SU-DHL-6 (cell line): ENCODE measurements at regions not wholly inside any gene's neighbourhood (a gene's known extent, or its start where the extent isn't known, plus 50 kb on each side); places are given as distances from the start of the nearest gene placed in this dataset.
"Not testable (repeated sequence)": the region's sequence is repeated elsewhere in the genome, so short reads cannot be mapped to it uniquely, and the experiment has no call there.

Experiments used
- H2AFZ ChIP-seq: fragments of 200-600 bp; sonication (generic); 2 replicates; pipeline ENCODE4 v1.6.1; 2014; ENCODE audit warnings: low read depth, mild to moderate bottlenecking, moderate library complexity, mixed read lengths, antibody characterized with exemption, low read length; ENCODE audit not compliant: severe bottlenecking
- H3F3A ChIP-seq: fragments of 200-600 bp; shearing (Covaris generic); 2 replicates; pipeline ENCODE4 v1.6.0; 2016; ENCODE audit warnings: antibody characterized with exemption, mild to moderate bottlenecking; ENCODE audit not compliant: insufficient read depth
- H3K27ac ChIP-seq: fragments of 200-600 bp; sonication (generic); 2 replicates; pipeline ENCODE4 v1.5.1; 2016; ENCODE audit warnings: low read depth, mild to moderate bottlenecking, low read length, moderate library complexity, mixed read lengths
- H3K27me3 ChIP-seq: fragments of 200-600 bp; sonication (generic), shearing (Covaris generic); 2 replicates; pipeline ENCODE4 v1.6.0; 2014; ENCODE audit warnings: mild to moderate bottlenecking, low read length
- H3K36me3 ChIP-seq: fragments of 200-600 bp; sonication (generic); 2 replicates; pipeline ENCODE4 v1.6.1; 2014; ENCODE audit warnings: mild to moderate bottlenecking, low read length, mixed read lengths
- H3K4me2 ChIP-seq: fragments of 300-600, 200-600 bp; shearing (Covaris generic), sonication (generic); 2 replicates; pipeline ENCODE4 v1.6.0; 2014; ENCODE audit warnings: low read length, low read depth, mild to moderate bottlenecking; ENCODE audit not compliant: poor library complexity, severe bottlenecking
- H3K4me3 ChIP-seq: fragments of 200-600 bp; sonication (generic); 2 replicates; pipeline ENCODE4 v1.5.1; 2014; ENCODE audit warnings: antibody characterized with exemption, low read length, mild to moderate bottlenecking, mixed read lengths; ENCODE audit not compliant: insufficient read depth, poor library complexity, severe bottlenecking
- H3K79me2 ChIP-seq: fragments of 200-600 bp; sonication (generic); 2 replicates; pipeline ENCODE4 v1.6.1; 2014; ENCODE audit warnings: mild to moderate bottlenecking, low read length, moderate library complexity; ENCODE audit not compliant: insufficient read depth
- H3K9ac ChIP-seq: fragments of 200-600 bp; sonication (generic); 2 replicates; pipeline ENCODE4 v1.7.0; 2014; ENCODE audit warnings: mild to moderate bottlenecking, low read length
- H3K9me2 ChIP-seq: fragments of 200-600 bp; sonication (generic); replicated peaks from 2 replicates; pipeline ENCODE4 v1.6.1; 2014; ENCODE audit warnings: low read length; ENCODE audit not compliant: insufficient read depth
- H3K9me3 ChIP-seq: fragments of 200-600 bp; sonication (generic); 2 replicates; pipeline ENCODE4 v1.6.1; 2014; ENCODE audit warnings: low read length, mixed read lengths; ENCODE audit not compliant: insufficient read depth
- H4K20me1 ChIP-seq: fragments of 200-600 bp; sonication (generic); 2 replicates; pipeline ENCODE4 v1.6.1; 2014; ENCODE audit warnings: low read depth, mild to moderate bottlenecking, antibody characterized with exemption, low read length, moderate library complexity, mixed read lengths

GRCh38 chr7:149960863-149961262 lies 87.1 kb downstream of the ATP6V0E2 start:
- not testable (repeated sequence) for H3K27me3 ChIP-seq, H3F3A ChIP-seq, H4K20me1 ChIP-seq, H3K9me2 ChIP-seq, H3K4me2 ChIP-seq, H3K79me2 ChIP-seq, H3K27ac ChIP-seq, H3K36me3 ChIP-seq, H3K4me3 ChIP-seq, H3K9ac ChIP-seq
- H3K9me3 ChIP-seq, result peaks cover 14% of the 10 kb centered on the region; the same call in 1 of the 2 replicates
- peak overlapping the region; percentile 52 for H2AFZ ChIP-seq

- Histone ChIP-seq H3K9me3 (peaks cover 14% of the 10 kb centered on the region; the same call in 1 of the 2 replicates), H2AFZ (peak overlapping the region; percentile 52), H3K4me3 (peak overlapping the region; percentile 27)
- not testable (repeated sequence) for H3K79me2 ChIP-seq, H3K27ac ChIP-seq, H3F3A ChIP-seq, H3K4me2 ChIP-seq, H3K27me3 ChIP-seq, H3K9ac ChIP-seq, H4K20me1 ChIP-seq, H3K36me3 ChIP-seq, H3K9me2 ChIP-seq
Measured at GRCh38 chr7:149961878-149962277, 88.1 kb downstream of the ATP6V0E2 start.

GRCh38 chr7:149962685-149963319 lies 89.0 kb downstream of the ATP6V0E2 start:
- not testable (repeated sequence) for H3K27me3 ChIP-seq, H4K20me1 ChIP-seq, H3K27ac ChIP-seq, H3K4me3 ChIP-seq, H2AFZ ChIP-seq, H3K79me2 ChIP-seq, H3K36me3 ChIP-seq, H3F3A ChIP-seq, H3K9ac ChIP-seq, H3K4me2 ChIP-seq, H3K9me2 ChIP-seq
- H3K9me3 ChIP-seq, result peaks cover 14% of the 10 kb centered on the region; the same call in 1 of the 2 replicates

GRCh38 chr7:149963985-149964384 lies 90.2 kb downstream of the ATP6V0E2 start:
- not testable (repeated sequence) for H4K20me1 ChIP-seq, H3K79me2 ChIP-seq, H3K4me3 ChIP-seq, H3K27ac ChIP-seq, H3K27me3 ChIP-seq, H2AFZ ChIP-seq, H3K9me2 ChIP-seq, H3K36me3 ChIP-seq, H3K4me2 ChIP-seq, H3F3A ChIP-seq, H3K9ac ChIP-seq
- H3K9me3 ChIP-seq, result peaks cover 14% of the 10 kb centered on the region; the same call in 1 of the 2 replicates

GRCh38 chr7:149966444-149966843 lies 92.7 kb downstream of the ATP6V0E2 start:
- H3K9me2 ChIP-seq, H3K9me3 ChIP-seq, H3K4me3 ChIP-seq, H3K9ac ChIP-seq, H3F3A ChIP-seq, H3K79me2 ChIP-seq, H3K27ac ChIP-seq, H3K36me3 ChIP-seq, H3K27me3 ChIP-seq, H3K4me2 ChIP-seq, H2AFZ ChIP-seq, H4K20me1 ChIP-seq: not testable (repeated sequence)

- not testable (repeated sequence) for H3K9me3 ChIP-seq, H3K4me2 ChIP-seq, H3K79me2 ChIP-seq, H3K27ac ChIP-seq, H4K20me1 ChIP-seq, H3K9ac ChIP-seq, H3K27me3 ChIP-seq, H3K4me3 ChIP-seq, H3K9me2 ChIP-seq, H3F3A ChIP-seq, H3K36me3 ChIP-seq, H2AFZ ChIP-seq
Measured at GRCh38 chr7:149972977-149973376, 99.2 kb downstream of the ATP6V0E2 start.

GRCh38 chr7:149973681-149974080 lies 99.9 kb downstream of the ATP6V0E2 start:
- H4K20me1 ChIP-seq, H3F3A ChIP-seq, H3K79me2 ChIP-seq, H3K27ac ChIP-seq, H3K4me2 ChIP-seq, H3K36me3 ChIP-seq, H2AFZ ChIP-seq, H3K9ac ChIP-seq, H3K4me3 ChIP-seq, H3K9me3 ChIP-seq, H3K9me2 ChIP-seq, H3K27me3 ChIP-seq: not testable (repeated sequence)

- not testable (repeated sequence) for H4K20me1 ChIP-seq, H3K9ac ChIP-seq, H3K4me2 ChIP-seq, H3K79me2 ChIP-seq, H3F3A ChIP-seq, H2AFZ ChIP-seq, H3K9me3 ChIP-seq, H3K36me3 ChIP-seq, H3K27me3 ChIP-seq, H3K9me2 ChIP-seq, H3K4me3 ChIP-seq, H3K27ac ChIP-seq
Measured at GRCh38 chr7:149975608-149976007, 101.8 kb downstream of the ATP6V0E2 start.
